GM18870 (cell line): ENCODE measurements at regions not wholly inside any gene's neighbourhood (a gene's known extent, or its start where the extent isn't known, plus 50 kb on each side); places are given as distances from the start of the nearest gene placed in this dataset.
"Not testable (repeated sequence)": the region's sequence is repeated elsewhere in the genome, so short reads cannot be mapped to it uniquely, and the experiment has no call there.

Experiments
- ATAC-seq: cut with Tn5 transposase; IDR thresholded peaks from one replicate; pipeline ENCODE4 v1.9.1; 2021; ENCODE audit warnings: moderate library complexity; ENCODE audit not compliant: unreplicated experiment

DNA sequence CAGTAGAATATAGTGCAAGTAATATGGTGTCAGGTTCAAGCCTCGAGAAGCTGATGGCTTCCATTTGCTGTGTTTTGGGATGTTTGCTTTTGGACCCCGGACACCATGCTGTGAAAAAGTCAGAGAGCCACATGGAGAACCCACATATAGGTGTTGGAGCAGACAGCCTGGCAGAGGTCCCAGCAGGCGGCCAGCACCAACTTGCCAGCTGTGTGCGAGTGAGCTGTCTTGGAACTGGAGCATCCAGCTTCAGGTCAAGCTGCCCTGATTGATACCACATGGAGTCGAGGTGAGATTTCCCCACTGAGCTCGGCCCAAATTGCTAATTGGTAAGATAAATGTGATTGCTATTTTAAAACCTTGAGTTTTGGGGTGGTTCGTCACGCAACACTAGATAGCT is 185.7 kb upstream of the TBL1XR1 start:
- no peak for ATAC-seq

DNA sequence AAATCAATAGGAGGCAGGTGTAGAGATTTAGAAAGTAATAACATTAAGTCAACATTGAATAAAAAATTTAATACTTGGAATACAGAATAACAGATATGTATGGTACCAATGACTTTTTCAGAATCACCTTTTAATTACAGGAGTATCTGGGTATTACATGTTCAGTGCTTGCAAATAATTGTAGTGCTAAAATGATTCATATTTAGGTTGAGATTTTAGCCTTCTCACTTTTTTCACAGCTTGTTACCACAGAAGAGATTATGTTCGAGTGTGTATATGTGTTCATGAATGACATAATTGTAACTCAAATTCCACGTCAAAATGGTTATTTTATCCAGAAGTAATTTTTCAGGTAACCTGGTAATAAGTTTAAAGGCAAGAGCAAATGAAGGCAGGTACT is 187.9 kb upstream of the TBL1XR1 start:
- no peak for ATAC-seq

DNA sequence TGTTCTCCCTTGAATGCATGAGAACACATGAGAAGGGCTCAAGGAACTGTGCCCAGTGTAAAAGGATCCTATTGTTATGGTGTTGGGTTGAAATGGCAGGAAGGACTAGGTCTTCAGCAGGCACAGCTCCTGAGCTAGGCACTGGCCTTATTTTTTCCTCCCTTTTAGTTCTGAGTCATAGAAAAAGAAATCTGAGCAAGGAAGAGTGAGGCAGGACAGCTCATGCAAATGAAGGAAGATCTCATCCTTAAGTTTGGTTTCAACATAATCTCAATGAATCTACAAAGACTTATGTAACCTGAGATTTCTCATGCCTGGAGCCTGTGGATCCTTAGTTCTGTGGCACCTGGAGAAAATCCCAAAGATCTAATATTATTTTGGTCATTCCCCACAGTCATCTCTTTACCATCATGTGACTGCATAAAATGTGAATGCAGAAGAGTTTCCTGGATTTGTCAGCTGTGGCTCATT is 188.6 kb upstream of the TBL1XR1 start:
- ATAC-seq = no peak

DNA sequence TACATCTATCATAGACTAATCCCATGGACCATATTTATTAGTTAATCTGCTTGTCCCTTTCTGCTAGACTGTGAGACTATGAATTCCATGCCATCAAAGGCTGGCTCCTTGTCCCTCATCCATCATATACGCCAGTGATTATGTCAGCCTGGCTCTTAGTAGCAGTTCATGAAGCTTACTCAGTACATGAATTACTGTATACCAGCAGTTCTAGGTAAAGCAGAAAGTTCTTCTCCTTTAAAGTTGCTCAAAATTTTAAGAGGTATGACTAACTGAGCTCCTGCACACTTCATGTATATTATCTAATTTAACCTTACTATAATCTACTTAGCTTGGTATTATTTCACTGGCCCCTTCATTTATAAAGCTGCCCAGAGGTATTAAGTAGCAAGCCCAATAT is 190.9 kb upstream of the TBL1XR1 start:
- ATAC-seq = no peak

DNA sequence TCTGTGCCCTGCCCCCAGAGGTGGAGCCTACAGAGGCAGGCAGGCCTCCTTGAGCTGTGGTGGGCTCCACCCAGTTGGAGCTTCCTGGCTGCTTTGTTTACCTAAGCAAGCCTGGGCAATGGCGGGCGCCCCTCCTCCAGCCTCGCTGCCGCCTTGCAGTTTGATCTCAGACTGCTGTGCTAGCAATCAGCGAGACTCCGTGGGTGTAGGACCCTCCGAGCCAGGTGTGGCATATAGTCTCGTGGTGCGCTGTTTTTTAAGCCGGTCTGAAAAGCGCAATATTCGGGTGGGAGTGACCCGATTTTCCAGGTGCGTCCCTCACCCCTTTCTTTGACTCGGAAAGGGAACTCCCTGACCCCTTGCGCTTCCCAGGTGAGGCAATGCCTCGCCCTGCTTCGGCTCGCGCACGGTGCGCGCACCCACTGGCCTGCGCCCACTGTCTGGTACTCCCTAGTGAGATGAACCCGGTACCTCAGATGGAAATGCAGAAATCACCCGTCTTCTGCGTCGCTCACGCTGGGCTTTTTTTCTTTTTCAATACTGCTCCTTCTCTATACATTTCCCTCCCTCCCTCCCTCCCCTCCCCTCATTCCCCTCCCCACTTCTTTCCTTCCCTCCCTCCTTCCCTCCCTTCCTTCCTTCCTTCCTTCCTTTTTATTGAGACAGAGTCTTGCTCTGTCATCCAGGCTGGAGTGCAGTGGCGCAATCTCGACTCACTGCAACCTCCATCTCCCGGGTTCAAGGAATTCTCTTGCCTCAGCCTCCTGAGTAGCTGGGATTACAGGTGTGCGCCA is 197.1 kb upstream of the TBL1XR1 start:
- not testable (repeated sequence) for ATAC-seq

DNA sequence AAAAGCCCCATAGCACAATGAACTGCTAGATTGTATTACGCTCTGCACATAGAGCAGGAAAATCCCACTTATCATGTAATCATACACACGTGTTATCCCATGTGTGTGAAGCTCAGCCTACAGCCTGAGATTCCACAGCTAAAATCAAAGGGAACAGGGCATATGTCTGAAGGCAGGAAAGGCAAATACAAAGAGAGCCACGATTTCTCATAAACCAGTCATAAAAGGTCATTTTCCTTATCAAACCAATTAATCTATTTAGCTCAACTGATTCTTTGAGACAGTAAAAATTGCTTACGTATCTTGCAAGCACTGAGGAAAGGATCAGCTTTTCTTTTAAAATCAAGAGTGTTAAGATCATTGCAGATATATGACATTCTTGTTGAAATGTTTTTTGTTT is 199.5 kb upstream of the TBL1XR1 start:
- no peak for ATAC-seq

DNA sequence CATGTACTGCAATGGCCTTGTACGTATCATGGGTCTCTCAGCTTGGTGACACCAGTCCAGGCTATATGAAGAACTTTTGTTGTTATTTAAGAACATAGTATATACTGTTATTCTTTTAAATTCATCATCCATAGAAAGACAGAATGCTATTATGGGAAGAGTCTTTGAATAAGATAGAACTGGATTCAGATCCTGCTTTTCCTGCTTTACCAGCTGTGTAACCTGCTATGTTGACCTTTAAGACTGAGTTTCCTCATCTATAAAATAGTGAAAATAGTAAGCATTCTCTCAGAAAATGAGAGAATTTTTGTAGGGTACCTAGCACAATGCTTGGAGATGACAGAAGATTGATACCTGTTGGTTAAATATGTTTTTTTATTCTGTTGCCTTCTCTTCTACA is 204.1 kb upstream of the TBL1XR1 start:
- ATAC-seq = no peak

DNA sequence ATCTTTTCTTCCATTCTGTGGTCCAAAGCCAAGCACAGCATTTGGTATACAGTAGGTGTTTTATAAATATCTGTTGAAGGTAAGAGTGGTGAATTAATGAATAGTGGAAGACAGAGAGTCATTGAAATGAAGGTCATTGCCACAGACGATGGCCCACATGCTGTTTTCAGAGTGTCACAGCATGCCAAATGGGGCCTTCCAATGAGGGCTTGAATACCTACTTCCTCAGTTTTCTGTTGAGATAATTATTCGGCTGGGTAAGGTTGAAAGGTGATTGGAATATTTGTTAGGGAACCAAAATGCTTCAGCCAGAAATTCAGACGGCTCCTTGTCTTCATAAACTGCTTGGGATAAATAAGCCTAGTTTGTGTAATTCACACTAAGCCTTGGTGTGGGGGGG is 205.3 kb upstream of the TBL1XR1 start:
- ATAC-seq = no peak

DNA sequence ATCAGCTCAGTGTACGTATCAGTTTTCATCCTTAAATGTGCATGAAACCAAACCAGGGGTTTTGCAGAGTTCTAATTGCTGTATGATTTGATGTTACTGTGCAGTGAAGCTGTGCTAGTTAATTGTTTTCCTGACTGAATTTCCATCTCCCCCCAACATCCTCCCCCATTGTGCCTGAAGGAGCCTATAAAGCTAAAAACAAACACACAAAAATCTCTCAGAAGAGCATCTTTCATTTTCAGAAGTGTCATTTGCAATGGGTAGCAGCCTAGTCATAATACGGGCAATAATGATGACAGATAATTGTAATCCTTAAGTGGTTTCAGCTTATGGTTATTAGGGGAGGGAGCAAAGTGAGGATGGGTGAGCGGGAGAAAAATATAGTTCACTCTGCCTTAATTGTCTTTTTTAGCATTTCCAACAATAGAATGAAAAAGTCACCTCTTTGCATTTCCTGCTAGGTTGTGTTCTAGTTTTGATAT is 207.9 kb upstream of the TBL1XR1 start:
- no peak for ATAC-seq

DNA sequence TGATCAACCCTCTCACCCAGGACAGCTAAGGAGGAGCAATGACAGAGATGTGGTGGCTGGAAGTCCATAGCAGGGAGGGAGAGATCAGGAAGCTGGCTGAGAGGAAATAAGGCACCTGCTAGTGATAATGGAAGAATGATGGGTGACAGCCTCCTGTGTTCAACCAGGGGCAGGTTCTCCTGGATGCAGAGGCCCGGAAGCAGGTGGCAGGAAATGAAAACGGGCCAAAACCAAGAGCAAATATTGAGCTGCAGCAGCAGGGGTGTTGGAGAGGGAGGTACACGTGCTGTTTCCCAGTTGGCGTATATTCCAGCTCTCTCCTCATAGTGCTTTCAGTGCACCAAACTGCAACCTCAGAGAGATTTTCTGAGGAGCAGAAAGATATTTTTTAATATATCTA is 213.4 kb upstream of the TBL1XR1 start:
- ATAC-seq = no peak

DNA sequence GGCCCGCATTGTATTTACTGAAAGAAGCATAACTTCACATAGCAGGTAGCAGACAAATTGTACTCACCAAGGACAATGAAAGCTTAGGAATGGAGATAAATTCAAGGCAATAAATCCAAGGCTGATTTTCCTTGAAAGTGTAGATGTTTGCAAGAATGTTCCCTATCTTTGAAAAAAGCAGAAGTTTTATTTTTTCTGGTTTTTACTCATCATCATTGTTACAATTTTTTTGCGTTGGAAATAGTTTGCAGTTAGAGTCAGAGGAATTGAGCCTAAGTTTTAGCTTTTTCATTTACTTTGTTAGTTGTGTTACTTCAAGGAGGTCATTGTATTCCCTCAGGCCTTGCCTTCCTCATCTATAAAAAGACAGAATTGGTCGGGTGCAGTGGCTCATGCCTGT is 213.9 kb upstream of the TBL1XR1 start:
- ATAC-seq = no peak

DNA sequence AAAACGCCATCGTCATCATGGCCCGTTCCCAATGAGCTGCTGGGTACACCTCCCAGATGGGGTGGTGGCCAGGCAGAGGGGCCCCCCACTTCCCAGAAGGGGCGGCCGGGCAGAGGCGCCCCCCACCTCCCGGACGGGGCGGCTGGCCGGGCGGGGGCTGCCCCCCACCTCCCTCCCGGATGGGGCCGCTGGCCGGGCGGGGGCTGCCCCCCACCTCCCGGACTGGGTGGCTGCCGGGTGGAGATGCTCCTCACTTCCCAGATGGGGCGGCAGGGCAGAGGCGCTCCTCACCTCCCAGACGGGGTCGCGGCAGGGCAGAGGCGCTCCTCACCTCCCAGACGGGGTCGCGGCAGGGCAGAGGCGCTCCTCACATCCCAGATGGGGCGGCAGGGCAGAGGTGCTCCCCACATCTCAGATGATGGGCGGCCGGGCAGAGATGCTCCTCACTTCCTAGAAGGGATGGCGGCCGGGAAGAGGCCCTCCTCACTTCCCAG is 215.4 kb upstream of the TBL1XR1 start:
- ATAC-seq = not testable (repeated sequence)

DNA sequence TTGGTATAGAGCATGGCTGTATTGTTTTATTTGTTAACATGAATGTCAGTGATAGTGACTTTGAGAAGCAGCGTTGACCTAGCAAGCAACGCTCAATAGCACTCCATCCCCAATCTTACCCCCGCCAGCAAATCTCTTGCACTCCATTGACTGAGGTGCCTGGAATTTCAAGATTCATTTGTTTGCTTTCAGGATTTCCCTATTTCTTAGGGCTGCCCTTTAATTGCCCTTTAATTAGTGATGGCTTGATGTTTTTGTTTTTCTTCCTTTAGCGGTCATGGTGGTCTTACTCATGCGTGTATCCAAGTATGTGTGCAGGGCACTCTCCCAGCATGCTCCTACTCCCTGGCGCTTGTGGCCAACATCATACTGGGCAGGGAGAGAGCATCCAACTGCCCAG is 216.8 kb upstream of the TBL1XR1 start:
- no peak for ATAC-seq

DNA sequence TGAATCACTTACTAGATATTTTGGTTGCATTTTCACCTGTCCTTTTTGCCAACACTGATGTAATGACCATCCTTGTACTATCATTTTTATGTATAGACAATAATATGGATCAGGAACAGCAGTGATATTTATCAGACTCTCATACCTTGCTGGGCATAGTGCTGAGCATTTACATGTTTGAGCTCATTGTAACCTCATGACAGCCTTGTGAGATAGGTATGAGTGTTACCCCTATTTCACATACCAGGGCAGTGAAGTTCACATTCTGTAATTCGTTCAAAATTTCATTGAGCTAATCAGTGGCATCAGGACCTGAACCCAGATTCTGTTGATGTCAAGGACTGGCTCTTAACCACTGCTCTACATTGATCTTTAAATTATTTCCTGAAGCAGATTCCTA is 221.5 kb upstream of the TBL1XR1 start:
- no peak for ATAC-seq

DNA sequence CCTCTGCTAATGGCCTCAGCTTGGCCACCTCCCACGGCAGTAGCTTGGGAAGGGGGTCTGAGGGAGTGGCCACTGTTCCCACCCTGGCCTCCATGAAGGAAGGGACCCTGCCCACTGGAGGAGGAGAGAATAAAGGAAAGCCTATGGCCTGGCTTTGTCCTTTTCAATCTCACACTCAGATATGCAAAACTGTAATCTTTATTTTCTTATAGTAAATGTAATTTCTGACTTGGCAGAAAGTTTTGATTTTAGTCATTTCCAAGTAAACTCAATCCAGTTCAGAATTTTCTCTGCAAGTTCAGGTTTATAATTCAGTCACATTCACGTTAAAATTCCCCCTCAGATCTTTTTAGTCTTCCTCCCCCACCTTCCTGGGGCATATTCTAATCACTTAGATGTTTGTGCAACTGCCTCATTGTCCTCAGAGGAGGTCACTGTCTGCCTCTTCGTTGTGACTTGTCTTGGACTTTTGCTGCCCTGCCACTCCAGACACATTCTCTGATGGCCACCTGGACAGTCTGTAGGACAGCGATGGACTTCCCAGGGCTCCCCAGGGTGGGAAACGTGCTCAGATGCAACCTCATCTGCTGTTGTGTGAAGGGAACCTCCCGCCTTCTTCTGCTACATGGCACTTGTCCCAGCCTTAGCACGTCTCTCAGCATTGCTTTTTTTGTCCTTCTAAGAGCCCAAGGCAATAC is 222.8 kb upstream of the TBL1XR1 start:
- peak; percentile 41 for ATAC-seq

DNA sequence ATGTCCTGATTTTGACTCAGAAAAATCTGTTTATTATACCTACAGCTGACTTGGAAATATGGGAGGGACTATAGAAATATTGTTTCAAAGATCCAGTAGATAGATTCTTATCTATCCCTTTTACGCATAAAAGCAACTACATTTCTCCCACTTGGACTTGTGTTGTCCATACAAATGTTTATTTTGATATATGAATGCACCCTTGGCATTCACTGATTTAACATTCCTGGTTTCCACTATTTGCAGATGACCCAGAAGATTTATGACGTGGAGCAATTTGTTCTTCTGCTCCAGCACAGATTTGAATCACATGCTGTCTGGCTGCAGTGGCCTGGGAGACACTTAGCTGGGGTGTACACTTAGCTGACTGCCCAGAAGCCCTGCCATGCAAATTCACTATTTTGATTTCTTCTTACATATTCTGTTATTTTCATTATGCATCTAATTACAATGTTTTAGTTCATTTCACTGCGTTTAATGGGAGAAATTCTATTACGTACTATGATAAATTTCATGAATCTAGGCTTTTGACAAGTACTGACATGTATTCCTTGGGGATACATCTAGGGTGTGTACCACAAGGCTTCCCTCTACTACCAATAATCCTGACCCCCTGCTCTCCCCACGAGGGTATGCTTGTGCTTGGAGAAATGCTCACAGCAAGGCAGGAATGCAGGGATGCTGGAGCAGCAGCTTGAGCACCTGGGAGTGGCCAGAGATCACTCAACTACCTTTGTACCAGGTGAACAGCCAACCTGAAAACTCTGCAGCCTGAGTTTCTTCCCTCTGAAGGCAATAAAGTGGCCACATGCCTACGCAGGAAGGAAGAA is 223.6 kb upstream of the TBL1XR1 start:
- ATAC-seq = no peak

DNA sequence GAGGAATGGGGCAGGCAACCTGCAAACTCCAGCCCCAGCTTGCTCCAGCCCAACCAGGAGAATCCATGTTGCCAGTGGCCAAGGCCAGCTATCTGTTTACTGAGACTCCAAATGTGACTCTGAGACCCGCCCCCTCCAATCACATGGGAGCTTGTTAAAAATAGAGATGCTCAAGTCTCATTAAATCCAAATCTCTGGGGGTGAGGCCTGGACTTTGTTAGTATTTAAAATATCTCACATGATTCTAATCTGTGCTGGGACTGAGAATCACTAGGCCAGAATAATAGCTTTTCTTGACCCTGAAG is 224.2 kb upstream of the TBL1XR1 start:
- no peak for ATAC-seq

DNA sequence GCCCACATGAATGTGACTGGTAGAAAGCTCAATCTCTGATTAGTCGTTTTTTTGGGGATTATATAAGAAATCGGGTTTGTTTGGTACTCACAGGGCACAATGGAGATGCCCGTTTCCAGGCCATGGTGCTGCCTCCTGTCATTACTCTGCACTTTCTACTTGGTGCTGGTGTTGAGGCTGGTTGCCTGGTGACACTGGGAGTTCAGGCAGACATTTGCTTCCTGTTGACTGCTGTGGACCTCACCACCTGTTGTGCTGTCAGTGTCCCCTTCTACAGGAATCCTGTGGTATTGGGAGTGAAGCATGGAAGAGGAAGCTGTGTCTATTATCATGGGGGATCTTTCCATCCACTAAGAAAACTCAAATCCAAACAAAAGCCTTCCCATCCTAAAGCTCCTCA is 227.2 kb upstream of the TBL1XR1 start:
- no peak for ATAC-seq

DNA sequence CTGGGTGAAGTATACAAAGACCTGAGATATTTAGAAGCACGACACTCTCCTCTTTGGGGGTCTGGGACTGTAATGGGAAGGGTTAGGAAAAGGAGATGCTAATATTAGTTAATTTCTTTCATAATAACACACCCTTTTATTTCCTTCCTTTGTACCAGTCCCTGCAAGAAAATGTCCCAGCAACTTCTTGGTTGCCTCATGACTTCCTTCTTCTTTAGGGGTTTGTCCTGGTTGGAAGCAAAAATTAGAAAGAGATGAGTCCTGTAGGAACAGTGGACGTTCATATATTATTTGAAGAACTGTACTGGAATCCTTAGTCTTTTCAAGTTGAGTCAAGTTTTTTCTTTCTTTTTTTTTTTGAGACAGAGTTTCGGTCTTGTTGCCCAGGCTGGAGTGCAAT is 227.8 kb upstream of the TBL1XR1 start:
- no peak for ATAC-seq

DNA sequence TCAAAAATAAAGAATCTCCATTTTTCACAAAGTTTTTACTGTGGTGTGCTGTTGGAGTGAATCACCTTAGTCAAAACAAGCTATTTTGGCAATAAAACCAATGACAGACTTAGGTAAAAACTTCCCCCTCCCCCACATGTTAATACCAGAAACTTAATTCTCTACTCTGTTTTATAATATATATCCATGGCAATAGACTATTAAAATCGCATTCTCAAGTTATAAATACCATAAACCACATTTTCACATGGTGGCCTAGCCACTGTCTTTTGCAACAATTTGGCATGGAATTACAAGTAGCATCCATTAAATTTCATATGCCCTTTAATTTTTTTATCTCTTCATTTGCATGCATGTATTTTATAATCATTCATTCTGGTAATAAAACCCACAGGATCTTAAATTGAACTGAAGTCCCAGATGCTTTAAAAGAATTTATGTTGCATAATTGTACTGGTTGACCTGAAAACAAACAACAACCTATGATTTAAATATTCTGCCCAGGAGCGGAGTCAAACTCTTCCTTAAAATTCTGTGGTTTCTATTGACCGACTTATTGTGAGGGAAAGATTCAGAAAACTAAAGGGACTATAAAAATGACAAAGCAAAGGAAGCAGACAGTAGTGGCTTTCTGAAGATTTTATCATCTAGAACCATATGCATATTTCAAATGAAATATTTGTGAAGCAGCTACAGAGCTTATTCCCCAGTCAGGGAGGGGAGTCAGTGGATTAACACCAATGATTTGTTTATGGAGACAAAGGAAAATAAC is 229.0 kb upstream of the TBL1XR1 start:
- no peak for ATAC-seq
